ENCODE measurements at regions not wholly inside any gene's neighbourhood (a gene's known extent, or its start where the extent isn't known, plus 50 kb on each side); places are given as distances from the start of the nearest gene placed in this dataset.
"Not testable (repeated sequence)": the region's sequence is repeated elsewhere in the genome, so short reads cannot be mapped to it uniquely, and the experiment has no call there.

GRCh38 chr14:105909046-105909827 lies 382.9 kb downstream of the TMEM121 start:
- no peak for DNase-seq

GRCh38 chr14:105909828-105910120 lies 383.4 kb downstream of the TMEM121 start:
- not testable (repeated sequence) for DNase-seq

GRCh38 chr14:105910426-105910825 lies 384.0 kb downstream of the TMEM121 start:
- DNase-seq: no peak

- DNase-seq: no peak
Measured at GRCh38 chr14:105911006-105911847, 384.8 kb downstream of the TMEM121 start.

- not testable (repeated sequence) for DNase-seq
Measured at GRCh38 chr14:105911848-105912292, 385.5 kb downstream of the TMEM121 start.

GRCh38 chr14:105912641-105913180 lies 386.3 kb downstream of the TMEM121 start:
- no peak for DNase-seq

GRCh38 chr14:105913221-105913620 lies 386.8 kb downstream of the TMEM121 start:
- DNase-seq: no peak

- no peak for DNase-seq
Measured at GRCh38 chr14:105913861-105914260, 387.5 kb downstream of the TMEM121 start.

GRCh38 chr14:105914281-105914680 lies 387.9 kb downstream of the TMEM121 start:
- not testable (repeated sequence) for DNase-seq

GRCh38 chr14:105914738-105915385 lies 388.5 kb downstream of the TMEM121 start:
- DNase-seq: no peak

- DNase-seq: not testable (repeated sequence)
Measured at GRCh38 chr14:105915546-105915945, 389.2 kb downstream of the TMEM121 start.

GRCh38 chr14:105917136-105917932 lies 391.0 kb downstream of the TMEM121 start:
- not testable (repeated sequence) for DNase-seq

GRCh38 chr14:105917933-105918436 lies 391.6 kb downstream of the TMEM121 start:
- no peak for DNase-seq

GRCh38 chr14:105918496-105919262 lies 392.3 kb downstream of the TMEM121 start:
- DNase-seq: no peak

GRCh38 chr14:105919458-105920150 lies 393.2 kb downstream of the TMEM121 start:
- DNase-seq: no peak

- not testable (repeated sequence) for DNase-seq
Measured at GRCh38 chr14:105920151-105920700, 393.8 kb downstream of the TMEM121 start.

GRCh38 chr14:105920803-105921755 lies 394.7 kb downstream of the TMEM121 start:
- DNase-seq: not testable (repeated sequence)

- not testable (repeated sequence) for DNase-seq
Measured at GRCh38 chr14:105921781-105922180, 395.4 kb downstream of the TMEM121 start.

All from hippocampal formation (tissue), 2 donors.